ENCODE measurements at regions not wholly inside any gene's neighbourhood (a gene's known extent, or its start where the extent isn't known, plus 50 kb on each side); places are given as distances from the start of the nearest gene placed in this dataset.
"Not testable (repeated sequence)": the region's sequence is repeated elsewhere in the genome, so short reads cannot be mapped to it uniquely, and the experiment has no call there.

- DNase-seq (ENCODE audit: low read depth in 1 of 2, low spot score in 1 of 2), result no peak
These were observed 2364.3 kb upstream of the ACO1 start for GRCh38 chr9:30020161-30020560.

- DNase-seq (ENCODE audit: low read depth in 1 of 2, low spot score in 1 of 2), result no peak
These were observed 2348.7 kb upstream of the ACO1 start for GRCh38 chr9:30035761-30036160.

- no peak for DNase-seq (ENCODE audit: low read depth in 1 of 2, low spot score in 1 of 2)
These were observed 2347.9 kb upstream of the ACO1 start for GRCh38 chr9:30036558-30036957.

- DNase-seq (ENCODE audit: low read depth in 1 of 2, low spot score in 1 of 2), result no peak
These were observed 2344.7 kb upstream of the ACO1 start for GRCh38 chr9:30039712-30040111.

- no peak for DNase-seq (ENCODE audit: low read depth in 1 of 2, low spot score in 1 of 2)
These were observed 2336.0 kb upstream of the ACO1 start for GRCh38 chr9:30048396-30048795.

- DNase-seq (ENCODE audit: low read depth in 1 of 2, low spot score in 1 of 2), result no peak
These were observed 2326.0 kb upstream of the ACO1 start for GRCh38 chr9:30058463-30058862.

GRCh38 chr9:30060976-30061375 is 2323.5 kb upstream of the ACO1 start:
- DNase-seq (ENCODE audit: low read depth in 1 of 2, low spot score in 1 of 2), result no peak

- no peak for DNase-seq (ENCODE audit: low read depth in 1 of 2, low spot score in 1 of 2)
These were observed 2318.6 kb upstream of the ACO1 start for GRCh38 chr9:30065888-30066287.

- not testable (repeated sequence) for DNase-seq (ENCODE audit: low read depth in 1 of 2, low spot score in 1 of 2)
These were observed 2315.2 kb upstream of the ACO1 start for GRCh38 chr9:30069236-30069635.

GRCh38 chr9:30075022-30075421 is 2309.4 kb upstream of the ACO1 start:
- DNase-seq (ENCODE audit: low read depth in 1 of 2, low spot score in 1 of 2), result no peak

GRCh38 chr9:30075451-30076199 is 2308.8 kb upstream of the ACO1 start:
- no peak for DNase-seq (ENCODE audit: low read depth in 1 of 2, low spot score in 1 of 2)

GRCh38 chr9:30078195-30078594 is 2306.2 kb upstream of the ACO1 start:
- no peak for DNase-seq (ENCODE audit: low read depth in 1 of 2, low spot score in 1 of 2)

GRCh38 chr9:30089428-30089827 is 2295.0 kb upstream of the ACO1 start:
- DNase-seq (ENCODE audit: low read depth in 1 of 2, low spot score in 1 of 2), result no peak

- DNase-seq (ENCODE audit: low read depth in 1 of 2, low spot score in 1 of 2), result no peak
These were observed 2280.6 kb upstream of the ACO1 start for GRCh38 chr9:30103647-30104394.

- DNase-seq (ENCODE audit: low read depth in 1 of 2, low spot score in 1 of 2), result not testable (repeated sequence)
These were observed 2277.3 kb upstream of the ACO1 start for GRCh38 chr9:30107134-30107533.

- DNase-seq (ENCODE audit: low read depth in 1 of 2, low spot score in 1 of 2), result no peak
These were observed 2267.7 kb upstream of the ACO1 start for GRCh38 chr9:30116673-30117217.

- no peak for DNase-seq (ENCODE audit: low read depth in 1 of 2, low spot score in 1 of 2)
These were observed 2263.8 kb upstream of the ACO1 start for GRCh38 chr9:30120666-30121065.

GRCh38 chr9:30121611-30122010 is 2262.8 kb upstream of the ACO1 start:
- no peak for DNase-seq (ENCODE audit: low read depth in 1 of 2, low spot score in 1 of 2)

GRCh38 chr9:30125881-30126280 is 2258.6 kb upstream of the ACO1 start:
- DNase-seq (ENCODE audit: low read depth in 1 of 2, low spot score in 1 of 2), result no peak

GRCh38 chr9:30127371-30127770 is 2257.1 kb upstream of the ACO1 start:
- DNase-seq (ENCODE audit: low read depth in 1 of 2, low spot score in 1 of 2), result no peak

GRCh38 chr9:30140407-30140806 is 2244.0 kb upstream of the ACO1 start:
- DNase-seq (ENCODE audit: low read depth in 1 of 2, low spot score in 1 of 2), result no peak

GRCh38 chr9:30160570-30160969 is 2223.9 kb upstream of the ACO1 start:
- no peak for DNase-seq (ENCODE audit: low read depth in 1 of 2, low spot score in 1 of 2)

Measured in stimulated activated CD4-positive, alpha-beta T cell treated with anti-CD3 and anti-CD28 coated beads, Interleukin-15, amount 100 ng/mL, for 1 hour (primary cell).